MM.1S (cell line): ENCODE measurements at regions not wholly inside any gene's neighbourhood (a gene's known extent, or its start where the extent isn't known, plus 50 kb on each side); places are given as distances from the start of the nearest gene placed in this dataset.

ENCODE experiments used
- DNase-seq: peaks from one replicate; pipeline ENCODE4 v3.0.0-alpha.2; 2015
- H2AFZ ChIP-seq: fragments of 300-600 bp; sonication (generic); 2 replicates; pipeline ENCODE4 v1.6.0; 2016; ENCODE audit warnings: antibody characterized with exemption, low read length
- H3F3A ChIP-seq: fragments of 300-600 bp; sonication (generic); 2 replicates; pipeline ENCODE4 v1.6.1; 2016; ENCODE audit warnings: mild to moderate bottlenecking, antibody characterized with exemption, low read length, moderate library complexity, mixed read lengths; ENCODE audit not compliant: insufficient read depth
- H3K27ac ChIP-seq: fragments of 300-600 bp; sonication (generic); 2 replicates; pipeline ENCODE4 v1.5.1; 2016; ENCODE audit warnings: mild to moderate bottlenecking, low read length
- H3K27me3 ChIP-seq: fragments of 300-600 bp; sonication (generic); replicated peaks from 2 replicates; pipeline ENCODE4 v1.6.0; 2016; ENCODE audit warnings: low read length; ENCODE audit not compliant: insufficient read depth
- H3K36me3 ChIP-seq: fragments of 300-600 bp; sonication (generic); replicated peaks from 2 replicates; pipeline ENCODE4 v1.6.1; 2016; ENCODE audit warnings: mild to moderate bottlenecking, low read length, mixed read lengths; ENCODE audit not compliant: insufficient read depth
- H3K4me1 ChIP-seq: fragments of 300-600 bp; sonication (generic); 2 replicates; pipeline ENCODE4 v1.6.1; 2016; ENCODE audit warnings: low read length, mixed read lengths
- H3K4me2 ChIP-seq: fragments of 300-600 bp; sonication (generic); 2 replicates; pipeline ENCODE4 v1.6.0; 2016; ENCODE audit warnings: low read depth, low read length
- H3K4me3 ChIP-seq: fragments of 300-600 bp; sonication (generic); 2 replicates; pipeline ENCODE4 v1.5.1; 2016; ENCODE audit warnings: low read length, mixed read lengths
- H3K79me2 ChIP-seq: fragments of 300-600 bp; sonication (generic); 2 replicates; pipeline ENCODE4 v1.6.1; 2016; ENCODE audit warnings: mixed run types, low read length, mixed read lengths
- H3K9ac ChIP-seq: fragments of 300-600 bp; sonication (generic); 2 replicates; pipeline ENCODE4 v1.6.1; 2016; ENCODE audit warnings: low read length, mixed read lengths
- H3K9me2 ChIP-seq: fragments of 300-600 bp; sonication (generic); replicated peaks from 2 replicates; pipeline ENCODE4 v1.6.1; 2016; ENCODE audit warnings: mild to moderate bottlenecking, low read length, mixed read lengths; ENCODE audit not compliant: insufficient read depth
- H3K9me3 ChIP-seq: fragments of 300-600 bp; sonication (generic); replicated peaks from 2 replicates; pipeline ENCODE4 v1.6.1; 2016; ENCODE audit warnings: mild to moderate bottlenecking, low read length, mixed read lengths; ENCODE audit not compliant: insufficient read depth
- H4K20me1 ChIP-seq: fragments of 300-600 bp; sonication (generic); 2 replicates; pipeline ENCODE4 v1.6.1; 2016; ENCODE audit warnings: mild to moderate bottlenecking, low read length, moderate library complexity, mixed read lengths; ENCODE audit not compliant: insufficient read depth
- CTCF ChIP-seq: fragments of 300-600 bp; sonication (generic); IDR thresholded peaks from 2 replicates; pipeline ENCODE4 v1.5.1; 2016; ENCODE audit warnings: antibody characterized with exemption, low read length, mixed read lengths
- EZH2 ChIP-seq: fragments of 300-600 bp; sonication (generic); optimal IDR thresholded peaks from 2 replicates; pipeline ENCODE3; 2017; ENCODE audit warnings: low read depth, mild to moderate bottlenecking, antibody characterized with exemption, low read length, mixed read lengths
- EZH2phosphoT487 ChIP-seq: fragments of 300-600 bp; sonication (generic); IDR thresholded peaks from 2 replicates; pipeline ENCODE4 v1.6.1; 2018; ENCODE audit warnings: antibody characterized with exemption, low read length

GRCh38 chr2:9745153-9745899, 97.9 kb upstream of the TAF1B start:
- Histone ChIP-seq H3K9me2 (no peaks in the 10 kb centered on the region), H3K27me3 (no peaks in the 10 kb centered on the region), H3F3A (no peaks in the 10 kb centered on the region), H3K79me2 (no peaks in the 10 kb centered on the region), H3K36me3 (no peaks in the 10 kb centered on the region), H2AFZ (no peak overlapping the region), H3K4me3 (no peak overlapping the region), H3K4me1 (no peaks in the 10 kb centered on the region), H3K9ac (no peak overlapping the region), H4K20me1 (no peaks in the 10 kb centered on the region), H3K9me3 (no peaks in the 10 kb centered on the region), H3K27ac (no peak overlapping the region), H3K4me2 (no peak overlapping the region)
- TF ChIP-seq EZH2phosphoT487: no peak
- TF ChIP-seq EZH2: no peak
- no peak for DNase-seq

- Histone ChIP-seq H3K9me2 (no peaks in the 10 kb centered on the region), H3K36me3 (no peaks in the 10 kb centered on the region), H3K9me3 (no peaks in the 10 kb centered on the region), H3K9ac (no peak overlapping the region), H3K4me2 (no peak overlapping the region), H3K79me2 (no peaks in the 10 kb centered on the region), H4K20me1 (no peaks in the 10 kb centered on the region), H3K4me1 (no peaks in the 10 kb centered on the region), H2AFZ (no peak overlapping the region), H3K27ac (no peak overlapping the region), H3F3A (no peaks in the 10 kb centered on the region), H3K27me3 (no peaks in the 10 kb centered on the region), H3K4me3 (no peak overlapping the region)
- no peak for DNase-seq
- TF ChIP-seq EZH2phosphoT487 (no peak), EZH2 (no peak), CTCF (no peak)
Measured at GRCh38 chr2:9747396-9747795, 95.9 kb upstream of the TAF1B start.

GRCh38 chr2:9748577-9748976, 94.7 kb upstream of the TAF1B start:
- H3K27me3 ChIP-seq: peaks cover 4% of the 10 kb centered on the region; the same call in 1 of the 2 replicates
- DNase-seq: no peak
- H2AFZ ChIP-seq: no peak overlapping the region
- H3K4me1 ChIP-seq: no peaks in the 10 kb centered on the region
- H3K4me3 ChIP-seq: no peak overlapping the region
- no peak for TF ChIP-seq EZH2
- no peak for TF ChIP-seq EZH2phosphoT487
- no peak for TF ChIP-seq CTCF
- no peaks in the 10 kb centered on the region for H3K9me3 ChIP-seq
- H3K36me3 ChIP-seq: no peaks in the 10 kb centered on the region
- H3K79me2 ChIP-seq: no peaks in the 10 kb centered on the region
- H3K27ac ChIP-seq: no peak overlapping the region
- no peaks in the 10 kb centered on the region for H4K20me1 ChIP-seq
- H3K9me2 ChIP-seq: no peaks in the 10 kb centered on the region
- H3K4me2 ChIP-seq: no peak overlapping the region
- no peak overlapping the region for H3K9ac ChIP-seq
- no peaks in the 10 kb centered on the region for H3F3A ChIP-seq
